ENCODE measurements at regions not wholly inside any gene's neighbourhood (a gene's known extent, or its start where the extent isn't known, plus 50 kb on each side); places are given as distances from the start of the nearest gene placed in this dataset.
"Not testable (repeated sequence)": the region's sequence is repeated elsewhere in the genome, so short reads cannot be mapped to it uniquely, and the experiment has no call there.

- Histone ChIP-seq H3K9me3 (no peaks in the 10 kb centered on the region), H3K36me3 (no peaks in the 10 kb centered on the region), H3K27ac (no peak overlapping the region), H3K4me1 (no peaks in the 10 kb centered on the region), H3K27me3 (no peaks in the 10 kb centered on the region), H3K4me3 (replicated peaks in 1 of 3) (no peak overlapping the region)
- TF ChIP-seq POLR2A (IDR thresholded peaks at IDR 0.05) (no peak), CTCF (IDR thresholded peaks at IDR 0.05) (no peak)
- 95% methylated on average over 1 of the region's 1 CpG for WGBS, 2 donors
- intact Hi-C loops (cut with DNase I): no loop called here
- no peak for DNase-seq
Observed at GRCh38 chr14:45904314-45904713, 651.3 kb upstream of the MIS18BP1 start.

- H3K27ac ChIP-seq: no peak overlapping the region
- DNase-seq: no peak
- H3K4me1 ChIP-seq: no peaks in the 10 kb centered on the region
- no peaks in the 10 kb centered on the region for H3K27me3 ChIP-seq
- TF ChIP-seq POLR2A (IDR thresholded peaks at IDR 0.05) (no peak), CTCF (IDR thresholded peaks at IDR 0.05) (no peak)
- intact Hi-C loops (cut with DNase I): no loop called here
- 87 to 96% methylated on average over 3 of the region's 3 CpGs for WGBS, 2 donors
- no peaks in the 10 kb centered on the region for H3K9me3 ChIP-seq
- no peaks in the 10 kb centered on the region for H3K36me3 ChIP-seq
- H3K4me3 ChIP-seq (replicated peaks in 1 of 3): no peak overlapping the region
Observed at GRCh38 chr14:45902241-45902640, 649.2 kb upstream of the MIS18BP1 start.

GRCh38 chr14:45897439-45897838 is 644.4 kb upstream of the MIS18BP1 start:
- intact Hi-C loops (cut with DNase I): no loop called here
- 48 to 53% methylated on average over 3 of the region's 3 CpGs for WGBS, 2 donors
- Histone ChIP-seq H3K27me3 (no peaks in the 10 kb centered on the region), H3K27ac (no peak overlapping the region), H3K4me1 (peaks cover 0 to 4% of the 10 kb centered on the region in 2 donors), H3K36me3 (no peaks in the 10 kb centered on the region), H3K4me3 (replicated peaks in 1 of 3) (no peak overlapping the region), H3K9me3 (no peaks in the 10 kb centered on the region)
- TF ChIP-seq POLR2A (IDR thresholded peaks at IDR 0.05) (no peak), CTCF (IDR thresholded peaks at IDR 0.05) (no peak)
- no peak for DNase-seq

- 23 to 52% methylated on average over 3 of the region's 3 CpGs for WGBS, 2 donors
- H3K4me1 ChIP-seq: peaks cover 0 to 4% of the 10 kb centered on the region in 2 donors
- TF ChIP-seq CTCF (IDR thresholded peaks at IDR 0.05): no peak
- TF ChIP-seq POLR2A (IDR thresholded peaks at IDR 0.05): no peak
- H3K36me3 ChIP-seq: no peaks in the 10 kb centered on the region
- H3K27ac ChIP-seq: peak overlapping the region in 1 of 3 donors; percentile 51
- no peaks in the 10 kb centered on the region for H3K9me3 ChIP-seq
- DNase-seq: peak in 1 of 2 donors; percentile 24
- no peaks in the 10 kb centered on the region for H3K27me3 ChIP-seq
- intact Hi-C loops (cut with DNase I): no loop called here
- no peak overlapping the region for H3K4me3 ChIP-seq (replicated peaks in 1 of 3)
Observed at GRCh38 chr14:45893127-45893526, 640.1 kb upstream of the MIS18BP1 start.

- H3K4me3 ChIP-seq (replicated peaks in 1 of 3): no peak overlapping the region
- peak; percentile 40 to 60 for DNase-seq
- H3K36me3 ChIP-seq: no peaks in the 10 kb centered on the region
- TF ChIP-seq CTCF (IDR thresholded peaks at IDR 0.05): no peak
- no peak for TF ChIP-seq POLR2A (IDR thresholded peaks at IDR 0.05)
- intact Hi-C loops (cut with DNase I): no loop called here
- H3K9me3 ChIP-seq: no peaks in the 10 kb centered on the region
- WGBS, 2 donors: 37 to 53% methylated on average over 18 of the region's 18 CpGs
- H3K27me3 ChIP-seq: no peaks in the 10 kb centered on the region
- peaks cover 0 to 4% of the 10 kb centered on the region in 2 donors for H3K4me1 ChIP-seq
- H3K27ac ChIP-seq: peak overlapping the region; percentile 18 to 41 (median 20)
Observed at GRCh38 chr14:45891417-45892080, 638.5 kb upstream of the MIS18BP1 start.

- H3K9me3 ChIP-seq; H3K27me3 ChIP-seq; H3K36me3 ChIP-seq; DNase-seq; H3K4me1 ChIP-seq; H3K27ac ChIP-seq; intact Hi-C loops (cut with DNase I); H3K4me3 ChIP-seq (replicated peaks in 1 of 3): not testable (repeated sequence)
- 88 to 90% methylated on average over 27 to 28 of the region's 28 CpGs for WGBS, 2 donors
Observed at GRCh38 chr14:45888766-45889285, 635.8 kb upstream of the MIS18BP1 start.

All from thyroid gland (tissue), 4 donors.